HG03064 (cell line): ENCODE measurements at regions not wholly inside any gene's neighbourhood (a gene's known extent, or its start where the extent isn't known, plus 50 kb on each side); places are given as distances from the start of the nearest gene placed in this dataset.

Experiments used
- ATAC-seq: cut with Tn5 transposase; IDR thresholded peaks from one replicate; pipeline ENCODE4 v1.9.1; 2021; ENCODE audit warnings: low read depth; ENCODE audit not compliant: unreplicated experiment

- ATAC-seq, result no peak
Observed at GRCh38 chr9:129507805-129508204, 113.1 kb downstream of the C9orf50 start.

GRCh38 chr9:129506892-129507291, 114.0 kb downstream of the C9orf50 start:
- no peak for ATAC-seq

GRCh38 chr9:129506041-129506440, 114.9 kb downstream of the C9orf50 start:
- ATAC-seq, result no peak

- no peak for ATAC-seq
Observed at GRCh38 chr9:129505270-129505902, 115.5 kb downstream of the C9orf50 start.

GRCh38 chr9:129504404-129504803, 116.5 kb downstream of the C9orf50 start:
- ATAC-seq, result no peak

GRCh38 chr9:129501771-129502319, 119.1 kb downstream of the C9orf50 start:
- ATAC-seq, result no peak

GRCh38 chr9:129500863-129501770, 119.8 kb downstream of the C9orf50 start:
- no peak for ATAC-seq

GRCh38 chr9:129500161-129500862, 120.6 kb downstream of the C9orf50 start:
- ATAC-seq, result no peak

GRCh38 chr9:129498451-129499384, 122.2 kb downstream of the C9orf50 start:
- no peak for ATAC-seq

GRCh38 chr9:129497813-129498450, 123.0 kb downstream of the C9orf50 start:
- ATAC-seq, result no peak

GRCh38 chr9:129497005-129497812, 123.7 kb downstream of the C9orf50 start:
- no peak for ATAC-seq

- ATAC-seq, result no peak
Observed at GRCh38 chr9:129496473-129497004, 124.4 kb downstream of the C9orf50 start.

GRCh38 chr9:129495620-129496472, 125.1 kb downstream of the C9orf50 start:
- no peak for ATAC-seq

- no peak for ATAC-seq
Observed at GRCh38 chr9:129494113-129494789, 126.7 kb downstream of the C9orf50 start.

GRCh38 chr9:129493706-129494047, 127.2 kb downstream of the C9orf50 start:
- ATAC-seq, result no peak

- no peak for ATAC-seq
Observed at GRCh38 chr9:129493002-129493705, 127.7 kb downstream of the C9orf50 start.
